HEK293T (cell line): ENCODE measurements at regions not wholly inside any gene's neighbourhood (a gene's known extent, or its start where the extent isn't known, plus 50 kb on each side); places are given as distances from the start of the nearest gene placed in this dataset.
"Not testable (repeated sequence)": the region's sequence is repeated elsewhere in the genome, so short reads cannot be mapped to it uniquely, and the experiment has no call there.

Source experiments
- CTCF ChIA-PET: fragments of 350-600 bp; formaldehyde crosslinking; extraction: SDS; loops from one replicate; lab custom pipeline; 2021; ENCODE audit warnings: antibody characterized with exemption, inconsistent platforms; lab: Yijun Ruan, JAX
- POLR2A ChIA-PET: fragments of 350-600 bp; formaldehyde crosslinking; extraction: SDS; loops from one replicate; lab custom pipeline; 2020; ENCODE audit warnings: antibody characterized with exemption, inconsistent platforms; lab: Yijun Ruan, JAX
- DNase-seq: peaks from one replicate; pipeline ENCODE4 v3.0.0; 2012; ENCODE audit warnings: mixed read lengths; ENCODE audit errors: extremely low spot score
- ARNT ChIP-seq: fragments of 450-650 bp; IDR thresholded peaks from 2 replicates; pipeline ENCODE4 v1.6.1; 2017; ENCODE audit warnings: mild to moderate bottlenecking
- BHLHE40 ChIP-seq: fragments of 450-650 bp; IDR thresholded peaks from 2 replicates; pipeline ENCODE4 v1.6.1; 2016; ENCODE audit warnings: mild to moderate bottlenecking, moderate library complexity, borderline replicate concordance
- CTBP1 ChIP-seq: fragments of 450-650 bp; IDR thresholded peaks from 2 replicates; pipeline ENCODE4 v1.6.1; 2016; ENCODE audit warnings: borderline replicate concordance
- ELF4 ChIP-seq: fragments of 450-650 bp; IDR thresholded peaks from 2 replicates; pipeline ENCODE4 v1.6.1; 2017; ENCODE audit warnings: antibody characterized with exemption
- FOXA1 ChIP-seq: fragments of 450-650 bp; IDR thresholded peaks from 2 replicates; pipeline ENCODE4 v1.6.1; 2016; ENCODE audit warnings: mild to moderate bottlenecking
- FOXK2 ChIP-seq: fragments of 450-650 bp; IDR thresholded peaks from 2 replicates; pipeline ENCODE4 v1.6.1; 2016; ENCODE audit warnings: mild to moderate bottlenecking
- FOXM1 ChIP-seq: fragments of 450-650 bp; IDR thresholded peaks from 2 replicates; pipeline ENCODE4 v1.6.1; 2017; ENCODE audit warnings: mild to moderate bottlenecking, borderline replicate concordance
- HDGF ChIP-seq: fragments of 450-650 bp; IDR thresholded peaks from 2 replicates; pipeline ENCODE4 v1.6.1; 2017; ENCODE audit warnings: antibody characterized with exemption, borderline replicate concordance
- L3MBTL2 ChIP-seq: fragments of 450-650 bp; conservative IDR thresholded peaks from 2 replicates; pipeline ENCODE4 v1.6.1; 2016; ENCODE audit warnings: mild to moderate bottlenecking
- LEF1 ChIP-seq: fragments of 450-650 bp; IDR thresholded peaks from 2 replicates; pipeline ENCODE4 v1.6.1; 2017; ENCODE audit warnings: mild to moderate bottlenecking, borderline replicate concordance
- NFRKB ChIP-seq: fragments of 450-650 bp; IDR thresholded peaks from 2 replicates; pipeline ENCODE4 v1.6.1; 2016; ENCODE audit warnings: mild to moderate bottlenecking, moderate library complexity
- SP1 ChIP-seq: fragments of 450-650 bp; IDR thresholded peaks from 2 replicates; pipeline ENCODE4 v1.6.1; 2017
- SUZ12 ChIP-seq: fragments of 450-650 bp; IDR thresholded peaks from 2 replicates; pipeline ENCODE4 v1.6.1; 2016; ENCODE audit warnings: mild to moderate bottlenecking
- TARDBP ChIP-seq: fragments of 450-650 bp; IDR thresholded peaks from 2 replicates; pipeline ENCODE4 v1.6.1; 2016
- ZNF384 ChIP-seq: fragments of 450-650 bp; IDR thresholded peaks from 2 replicates; pipeline ENCODE4 v1.6.1; 2016
- TF ChIP-seq, protein P1 (sequence below): fragments of 450-650 bp; IDR thresholded peaks from 2 replicates; pipeline ENCODE4 v1.6.1; 2016

- no peak for DNase-seq
- ChIA-PET POLR2A (no interaction called here), CTCF (interaction anchor here (0.6 kb wide), 1 partner anchor 748 kb away, joined by 4 read pairs; no protein-coding TSS in a partner anchor)
- TF ChIP-seq HDGF (no peak), LEF1 (no peak), SUZ12 (no peak), ZNF384 (no peak), SP1 (no peak), NFRKB (no peak), FOXA1 (no peak), TARDBP (no peak), FOXM1 (no peak), BHLHE40 (no peak), CTBP1 (no peak), L3MBTL2 (no peak), FOXK2 (no peak), ARNT (no peak), ELF4 (no peak)
- TF ChIP-seq, protein P1, sequence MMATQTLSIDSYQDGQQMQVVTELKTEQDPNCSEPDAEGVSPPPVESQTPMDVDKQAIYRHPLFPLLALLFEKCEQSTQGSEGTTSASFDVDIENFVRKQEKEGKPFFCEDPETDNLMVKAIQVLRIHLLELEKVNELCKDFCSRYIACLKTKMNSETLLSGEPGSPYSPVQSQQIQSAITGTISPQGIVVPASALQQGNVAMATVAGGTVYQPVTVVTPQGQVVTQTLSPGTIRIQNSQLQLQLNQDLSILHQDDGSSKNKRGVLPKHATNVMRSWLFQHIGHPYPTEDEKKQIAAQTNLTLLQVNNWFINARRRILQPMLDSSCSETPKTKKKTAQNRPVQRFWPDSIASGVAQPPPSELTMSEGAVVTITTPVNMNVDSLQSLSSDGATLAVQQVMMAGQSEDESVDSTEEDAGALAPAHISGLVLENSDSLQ, result no peak
Measured at GRCh38 chr18:29737190-29737589, 1305.4 kb downstream of the DSC3 start.

DNA sequence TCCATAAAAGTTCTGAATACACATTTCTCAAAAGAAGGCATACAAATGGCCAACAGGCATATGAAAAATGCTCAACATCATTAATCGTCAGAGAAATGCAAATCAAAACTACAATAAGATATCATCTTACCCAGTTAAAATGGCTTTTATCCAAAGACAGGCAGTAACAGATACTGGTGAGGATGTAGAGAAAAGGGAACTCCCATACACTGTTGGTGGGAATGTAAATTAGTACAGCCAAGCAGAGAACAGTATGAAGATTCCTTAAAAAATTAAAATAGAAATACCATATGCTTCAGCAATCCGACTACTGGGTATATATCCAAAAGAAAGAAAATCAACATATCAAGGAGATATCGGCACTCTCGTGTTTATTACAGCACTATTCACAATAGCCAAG is 1312.5 kb downstream of the DSC3 start:
- DNase-seq, result no peak
- ChIA-PET POLR2A (no interaction called here), CTCF (interaction anchor here (0.7 kb wide), 1 partner anchor 9 kb away, joined by 3 read pairs; no protein-coding TSS in a partner anchor)
- TF ChIP-seq FOXK2 (no peak), SP1 (no peak)

- CTCF ChIA-PET, result no interaction called here
- TF ChIP-seq HDGF, result no peak
- TF ChIP-seq SP1, result no peak
- TF ChIP-seq, protein P1, result no peak
- no peak for TF ChIP-seq FOXA1
- no peak for TF ChIP-seq ELF4
- TF ChIP-seq FOXM1, result no peak
- TF ChIP-seq BHLHE40, result no peak
- TF ChIP-seq TARDBP, result no peak
- no peak for TF ChIP-seq L3MBTL2
- no peak for TF ChIP-seq FOXK2
- TF ChIP-seq NFRKB, result no peak
- no peak for TF ChIP-seq CTBP1
- no peak for TF ChIP-seq ARNT
- no peak for DNase-seq
- POLR2A ChIA-PET, result no interaction called here
Measured at GRCh38 chr18:29726646-29727045, 1315.9 kb downstream of the DSC3 start.

DNA sequence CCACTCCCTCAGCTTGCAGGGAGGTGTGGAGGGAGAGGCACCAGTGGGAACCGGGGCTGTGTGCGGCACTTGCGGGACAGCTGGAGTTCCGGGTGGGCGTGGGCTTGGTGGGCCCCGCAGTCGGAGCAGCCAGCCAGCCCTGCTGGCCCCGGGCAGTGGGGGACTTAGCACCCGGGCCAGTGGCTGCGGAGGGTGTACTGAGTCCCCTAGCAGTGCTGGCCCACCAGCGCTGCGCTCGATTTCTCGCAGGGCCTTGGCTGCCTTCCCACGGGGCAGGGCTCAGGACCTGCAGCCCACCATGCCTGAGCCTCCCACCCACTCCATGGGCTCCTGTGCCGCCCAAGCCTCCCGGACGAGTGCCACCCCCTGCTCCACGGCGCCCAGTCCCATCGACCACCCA is 1319.1 kb downstream of the DSC3 start:
- CTCF ChIA-PET, POLR2A ChIA-PET, DNase-seq: not testable (repeated sequence)

DNA sequence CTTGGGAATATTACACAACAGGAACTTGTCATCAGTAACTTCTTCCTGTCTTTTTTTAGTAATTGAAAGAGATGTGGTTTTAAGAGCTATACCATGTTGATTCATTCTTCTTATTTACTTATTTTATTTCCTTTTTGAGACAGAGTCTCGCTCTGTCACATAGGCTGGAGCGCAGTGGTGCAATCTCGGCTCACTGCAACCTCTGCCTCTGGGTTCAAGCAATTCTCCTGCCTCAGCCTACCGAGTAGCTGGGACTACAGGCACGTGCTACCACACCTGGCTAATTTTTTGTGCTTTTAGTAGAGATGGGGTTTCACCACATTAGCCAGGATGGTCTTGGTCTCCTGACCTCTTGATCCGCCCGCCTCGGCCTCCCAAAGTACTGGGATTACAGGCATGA is 1326.6 kb downstream of the DSC3 start:
- POLR2A ChIA-PET, DNase-seq, CTCF ChIA-PET: not testable (repeated sequence)

DNA sequence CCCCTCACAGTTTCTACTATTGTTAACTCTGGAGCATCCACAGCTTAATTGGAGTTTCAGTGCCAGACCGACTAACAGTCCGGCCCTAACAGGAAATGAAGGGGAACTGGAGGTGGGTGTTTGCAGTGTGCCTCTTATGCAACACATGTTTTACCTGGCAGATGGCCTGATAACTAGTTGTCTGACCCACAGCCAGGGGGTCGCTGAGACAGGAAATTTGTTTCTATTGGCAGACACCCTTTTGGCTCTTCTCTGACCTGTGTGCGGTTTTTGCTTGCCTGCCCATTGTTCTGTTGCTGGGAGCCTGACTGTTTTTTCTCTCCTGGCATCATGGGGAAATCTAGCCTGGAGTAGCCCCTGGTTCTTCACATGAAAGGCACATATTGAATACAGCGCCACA is 1329.8 kb downstream of the DSC3 start:
- no peak for DNase-seq
- CTCF ChIA-PET, result no interaction called here
- TF ChIP-seq ARNT (no peak), SUZ12 (no peak), LEF1 (no peak)
- TF ChIP-seq, protein P1, result no peak
- POLR2A ChIA-PET, result no interaction called here

- POLR2A ChIA-PET, result no interaction called here
Measured at GRCh38 chr18:29711932-29712331, 1330.6 kb downstream of the DSC3 start.

DNA sequence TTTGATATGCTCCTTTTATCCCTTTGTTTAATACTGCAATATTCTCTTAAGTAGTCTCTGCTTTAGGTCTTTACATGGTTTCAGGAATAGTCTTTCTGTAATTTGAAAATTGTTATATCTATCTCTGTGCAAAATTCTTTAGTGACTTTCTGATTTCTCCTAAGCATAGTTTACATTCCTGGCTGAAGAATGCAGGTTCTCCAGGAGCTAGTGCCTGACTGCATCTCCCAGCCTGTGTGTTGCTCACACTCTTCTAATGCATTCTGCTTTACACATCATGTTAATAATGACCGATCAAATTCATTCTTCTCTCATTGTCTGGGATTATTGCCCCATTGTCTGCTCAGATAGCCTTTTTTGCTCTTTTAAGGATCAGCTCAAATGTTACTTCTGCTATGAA is 1349.2 kb downstream of the DSC3 start:
- TF ChIP-seq, protein P1, result no peak
- ChIA-PET POLR2A (no interaction called here), CTCF (no interaction called here)
- DNase-seq, result no peak

More at GRCh38 chr18:29711932-29712331, 1330.6 kb downstream of the DSC3 start:
- CTCF ChIA-PET, result no interaction called here
- no peak for TF ChIP-seq CTBP1
- DNase-seq, result no peak
